ENCODE measurements at regions not wholly inside any gene's neighbourhood (a gene's known extent, or its start where the extent isn't known, plus 50 kb on each side); places are given as distances from the start of the nearest gene placed in this dataset.

DNA sequence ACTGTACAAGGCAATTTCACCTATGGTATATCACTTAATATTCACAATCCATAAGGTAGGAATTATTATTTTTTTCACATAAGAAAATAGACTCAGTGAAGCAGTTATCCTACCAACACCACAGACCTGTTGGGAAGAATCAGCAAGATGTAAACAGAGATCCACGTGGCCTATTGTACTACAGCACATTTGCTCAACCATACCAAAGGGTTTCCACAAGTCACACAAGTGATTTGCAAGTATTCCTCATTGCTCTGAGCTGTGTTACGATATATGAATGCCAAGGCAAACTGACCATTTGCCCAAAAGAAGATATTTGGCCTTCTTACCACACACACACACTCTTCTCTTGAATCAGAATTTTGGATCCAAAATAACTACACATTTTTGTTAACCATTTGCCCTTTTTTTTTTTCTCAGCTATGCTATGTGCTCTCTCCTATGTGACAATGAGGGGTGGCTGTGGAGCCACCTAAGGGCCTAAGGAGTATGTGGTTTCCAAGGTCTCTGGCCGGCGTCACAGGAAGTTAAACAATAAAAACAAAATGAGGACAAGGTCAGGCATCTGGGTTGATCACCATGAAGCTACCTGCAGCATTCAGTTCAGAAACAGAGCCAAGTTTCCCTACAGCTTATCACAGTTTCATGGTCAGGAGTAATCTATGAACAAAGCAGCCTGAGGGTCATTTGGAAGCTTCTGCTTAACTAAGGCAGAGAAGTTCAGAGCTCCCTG is 171.0 kb upstream of the FREM1 start:
- H3K27ac Mint-ChIP-seq = no peak overlapping the region
- no peaks in the 10 kb centered on the region for H3K27me3 Mint-ChIP-seq (ENCODE audit: insufficient read depth, low read depth, poor library complexity)
- Histone ChIP-seq H3F3A (replicated peaks; ENCODE audit: low read depth) (no peaks in the 10 kb centered on the region), H3K4me2 (no peak overlapping the region), H2AFZ (peak overlapping the region; percentile 48; the same call in 1 of the 2 replicates), H3K36me3 (ENCODE audit: insufficient read depth) (no peaks in the 10 kb centered on the region), H3K79me2 (replicated peaks; ENCODE audit: insufficient read depth) (no peaks in the 10 kb centered on the region), H3K4me3 (no peak overlapping the region), H3K27ac (ENCODE audit: low read depth) (no peak overlapping the region), H3K27me3 (ENCODE audit: insufficient read depth) (no peaks in the 10 kb centered on the region), H4K20me1 (replicated peaks; ENCODE audit: insufficient read depth) (no peaks in the 10 kb centered on the region), H3K4me1 (ENCODE audit: insufficient read depth) (no peaks in the 10 kb centered on the region), H3K9me2 (ENCODE audit: insufficient read depth) (peaks cover 13% of the 10 kb centered on the region; the same call in 1 of the 2 replicates)
- no peak for ATAC-seq
- no peak overlapping the region for H3K4me3 Mint-ChIP-seq
- H3K9me3 Mint-ChIP-seq = no peaks in the 10 kb centered on the region
- no peaks in the 10 kb centered on the region for H3K36me3 Mint-ChIP-seq (ENCODE audit: low read depth)
- TF ChIP-seq NANOG (IDR thresholded peaks at IDR 0.05; ENCODE audit: borderline replicate concordance) (no peak), STAT1 (IDR thresholded peaks at IDR 0.05; ENCODE audit: unreplicated experiment) (no peak), POLR2AphosphoS5 (IDR thresholded peaks at IDR 0.05; ENCODE audit: low read depth) (no peak), ZNF114 (CRISPR knock-in tag; IDR thresholded peaks at IDR 0.05) (no peak), ZNF331 (CRISPR knock-in tag; IDR thresholded peaks at IDR 0.05; ENCODE audit: low read depth) (no peak), CREB1 (CRISPR knock-in tag; IDR thresholded peaks at IDR 0.05; ENCODE audit: low read depth) (no peak), EZH2phosphoT487 (IDR thresholded peaks at IDR 0.05; ENCODE audit: unreplicated experiment) (no peak), EZH2 (IDR thresholded peaks at IDR 0.05; ENCODE audit: low read depth, unreplicated experiment) (no peak), JUNB (IDR thresholded peaks at IDR 0.05; ENCODE audit: unreplicated experiment) (no peak)
- TF ChIP-seq, protein P1, sequence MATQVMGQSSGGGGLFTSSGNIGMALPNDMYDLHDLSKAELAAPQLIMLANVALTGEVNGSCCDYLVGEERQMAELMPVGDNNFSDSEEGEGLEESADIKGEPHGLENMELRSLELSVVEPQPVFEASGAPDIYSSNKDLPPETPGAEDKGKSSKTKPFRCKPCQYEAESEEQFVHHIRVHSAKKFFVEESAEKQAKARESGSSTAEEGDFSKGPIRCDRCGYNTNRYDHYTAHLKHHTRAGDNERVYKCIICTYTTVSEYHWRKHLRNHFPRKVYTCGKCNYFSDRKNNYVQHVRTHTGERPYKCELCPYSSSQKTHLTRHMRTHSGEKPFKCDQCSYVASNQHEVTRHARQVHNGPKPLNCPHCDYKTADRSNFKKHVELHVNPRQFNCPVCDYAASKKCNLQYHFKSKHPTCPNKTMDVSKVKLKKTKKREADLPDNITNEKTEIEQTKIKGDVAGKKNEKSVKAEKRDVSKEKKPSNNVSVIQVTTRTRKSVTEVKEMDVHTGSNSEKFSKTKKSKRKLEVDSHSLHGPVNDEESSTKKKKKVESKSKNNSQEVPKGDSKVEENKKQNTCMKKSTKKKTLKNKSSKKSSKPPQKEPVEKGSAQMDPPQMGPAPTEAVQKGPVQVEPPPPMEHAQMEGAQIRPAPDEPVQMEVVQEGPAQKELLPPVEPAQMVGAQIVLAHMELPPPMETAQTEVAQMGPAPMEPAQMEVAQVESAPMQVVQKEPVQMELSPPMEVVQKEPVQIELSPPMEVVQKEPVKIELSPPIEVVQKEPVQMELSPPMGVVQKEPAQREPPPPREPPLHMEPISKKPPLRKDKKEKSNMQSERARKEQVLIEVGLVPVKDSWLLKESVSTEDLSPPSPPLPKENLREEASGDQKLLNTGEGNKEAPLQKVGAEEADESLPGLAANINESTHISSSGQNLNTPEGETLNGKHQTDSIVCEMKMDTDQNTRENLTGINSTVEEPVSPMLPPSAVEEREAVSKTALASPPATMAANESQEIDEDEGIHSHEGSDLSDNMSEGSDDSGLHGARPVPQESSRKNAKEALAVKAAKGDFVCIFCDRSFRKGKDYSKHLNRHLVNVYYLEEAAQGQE (IDR thresholded peaks at IDR 0.05; ENCODE audit: unreplicated experiment) = no peak
- TF ChIP-seq, protein P2, sequence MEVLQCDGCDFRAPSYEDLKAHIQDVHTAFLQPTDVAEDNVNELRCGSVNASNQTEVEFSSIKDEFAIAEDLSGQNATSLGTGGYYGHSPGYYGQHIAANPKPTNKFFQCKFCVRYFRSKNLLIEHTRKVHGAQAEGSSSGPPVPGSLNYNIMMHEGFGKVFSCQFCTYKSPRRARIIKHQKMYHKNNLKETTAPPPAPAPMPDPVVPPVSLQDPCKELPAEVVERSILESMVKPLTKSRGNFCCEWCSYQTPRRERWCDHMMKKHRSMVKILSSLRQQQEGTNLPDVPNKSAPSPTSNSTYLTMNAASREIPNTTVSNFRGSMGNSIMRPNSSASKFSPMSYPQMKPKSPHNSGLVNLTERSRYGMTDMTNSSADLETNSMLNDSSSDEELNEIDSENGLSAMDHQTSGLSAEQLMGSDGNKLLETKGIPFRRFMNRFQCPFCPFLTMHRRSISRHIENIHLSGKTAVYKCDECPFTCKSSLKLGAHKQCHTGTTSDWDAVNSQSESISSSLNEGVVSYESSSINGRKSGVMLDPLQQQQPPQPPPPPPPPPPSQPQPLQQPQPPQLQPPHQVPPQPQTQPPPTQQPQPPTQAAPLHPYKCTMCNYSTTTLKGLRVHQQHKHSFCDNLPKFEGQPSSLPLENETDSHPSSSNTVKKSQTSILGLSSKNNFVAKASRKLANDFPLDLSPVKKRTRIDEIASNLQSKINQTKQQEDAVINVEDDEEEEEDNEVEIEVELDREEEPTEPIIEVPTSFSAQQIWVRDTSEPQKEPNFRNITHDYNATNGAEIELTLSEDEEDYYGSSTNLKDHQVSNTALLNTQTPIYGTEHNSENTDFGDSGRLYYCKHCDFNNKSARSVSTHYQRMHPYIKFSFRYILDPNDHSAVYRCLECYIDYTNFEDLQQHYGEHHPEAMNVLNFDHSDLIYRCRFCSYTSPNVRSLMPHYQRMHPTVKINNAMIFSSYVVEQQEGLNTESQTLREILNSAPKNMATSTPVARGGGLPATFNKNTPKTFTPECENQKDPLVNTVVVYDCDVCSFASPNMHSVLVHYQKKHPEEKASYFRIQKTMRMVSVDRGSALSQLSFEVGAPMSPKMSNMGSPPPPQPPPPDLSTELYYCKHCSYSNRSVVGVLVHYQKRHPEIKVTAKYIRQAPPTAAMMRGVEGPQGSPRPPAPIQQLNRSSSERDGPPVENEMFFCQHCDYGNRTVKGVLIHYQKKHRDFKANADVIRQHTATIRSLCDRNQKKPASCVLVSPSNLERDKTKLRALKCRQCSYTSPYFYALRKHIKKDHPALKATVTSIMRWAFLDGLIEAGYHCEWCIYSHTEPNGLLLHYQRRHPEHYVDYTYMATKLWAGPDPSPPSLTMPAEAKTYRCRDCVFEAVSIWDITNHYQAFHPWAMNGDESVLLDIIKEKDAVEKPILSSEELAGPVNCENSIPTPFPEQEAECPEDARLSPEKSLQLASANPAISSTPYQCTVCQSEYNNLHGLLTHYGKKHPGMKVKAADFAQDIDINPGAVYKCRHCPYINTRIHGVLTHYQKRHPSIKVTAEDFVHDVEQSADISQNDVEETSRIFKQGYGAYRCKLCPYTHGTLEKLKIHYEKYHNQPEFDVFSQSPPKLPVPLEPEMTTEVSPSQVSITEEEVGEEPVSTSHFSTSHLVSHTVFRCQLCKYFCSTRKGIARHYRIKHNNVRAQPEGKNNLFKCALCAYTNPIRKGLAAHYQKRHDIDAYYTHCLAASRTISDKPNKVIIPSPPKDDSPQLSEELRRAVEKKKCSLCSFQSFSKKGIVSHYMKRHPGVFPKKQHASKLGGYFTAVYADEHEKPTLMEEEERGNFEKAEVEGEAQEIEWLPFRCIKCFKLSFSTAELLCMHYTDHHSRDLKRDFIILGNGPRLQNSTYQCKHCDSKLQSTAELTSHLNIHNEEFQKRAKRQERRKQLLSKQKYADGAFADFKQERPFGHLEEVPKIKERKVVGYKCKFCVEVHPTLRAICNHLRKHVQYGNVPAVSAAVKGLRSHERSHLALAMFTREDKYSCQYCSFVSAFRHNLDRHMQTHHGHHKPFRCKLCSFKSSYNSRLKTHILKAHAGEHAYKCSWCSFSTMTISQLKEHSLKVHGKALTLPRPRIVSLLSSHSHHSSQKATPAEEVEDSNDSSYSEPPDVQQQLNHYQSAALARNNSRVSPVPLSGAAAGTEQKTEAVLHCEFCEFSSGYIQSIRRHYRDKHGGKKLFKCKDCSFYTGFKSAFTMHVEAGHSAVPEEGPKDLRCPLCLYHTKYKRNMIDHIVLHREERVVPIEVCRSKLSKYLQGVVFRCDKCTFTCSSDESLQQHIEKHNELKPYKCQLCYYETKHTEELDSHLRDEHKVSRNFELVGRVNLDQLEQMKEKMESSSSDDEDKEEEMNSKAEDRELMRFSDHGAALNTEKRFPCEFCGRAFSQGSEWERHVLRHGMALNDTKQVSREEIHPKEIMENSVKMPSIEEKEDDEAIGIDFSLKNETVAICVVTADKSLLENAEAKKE (CRISPR knock-in tag; IDR thresholded peaks at IDR 0.05) = no peak
- TF ChIP-seq, protein P3, sequence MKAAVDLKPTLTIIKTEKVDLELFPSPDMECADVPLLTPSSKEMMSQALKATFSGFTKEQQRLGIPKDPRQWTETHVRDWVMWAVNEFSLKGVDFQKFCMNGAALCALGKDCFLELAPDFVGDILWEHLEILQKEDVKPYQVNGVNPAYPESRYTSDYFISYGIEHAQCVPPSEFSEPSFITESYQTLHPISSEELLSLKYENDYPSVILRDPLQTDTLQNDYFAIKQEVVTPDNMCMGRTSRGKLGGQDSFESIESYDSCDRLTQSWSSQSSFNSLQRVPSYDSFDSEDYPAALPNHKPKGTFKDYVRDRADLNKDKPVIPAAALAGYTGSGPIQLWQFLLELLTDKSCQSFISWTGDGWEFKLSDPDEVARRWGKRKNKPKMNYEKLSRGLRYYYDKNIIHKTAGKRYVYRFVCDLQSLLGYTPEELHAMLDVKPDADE (IDR thresholded peaks at IDR 0.05) = no peak
- TF ChIP-seq, protein P4, sequence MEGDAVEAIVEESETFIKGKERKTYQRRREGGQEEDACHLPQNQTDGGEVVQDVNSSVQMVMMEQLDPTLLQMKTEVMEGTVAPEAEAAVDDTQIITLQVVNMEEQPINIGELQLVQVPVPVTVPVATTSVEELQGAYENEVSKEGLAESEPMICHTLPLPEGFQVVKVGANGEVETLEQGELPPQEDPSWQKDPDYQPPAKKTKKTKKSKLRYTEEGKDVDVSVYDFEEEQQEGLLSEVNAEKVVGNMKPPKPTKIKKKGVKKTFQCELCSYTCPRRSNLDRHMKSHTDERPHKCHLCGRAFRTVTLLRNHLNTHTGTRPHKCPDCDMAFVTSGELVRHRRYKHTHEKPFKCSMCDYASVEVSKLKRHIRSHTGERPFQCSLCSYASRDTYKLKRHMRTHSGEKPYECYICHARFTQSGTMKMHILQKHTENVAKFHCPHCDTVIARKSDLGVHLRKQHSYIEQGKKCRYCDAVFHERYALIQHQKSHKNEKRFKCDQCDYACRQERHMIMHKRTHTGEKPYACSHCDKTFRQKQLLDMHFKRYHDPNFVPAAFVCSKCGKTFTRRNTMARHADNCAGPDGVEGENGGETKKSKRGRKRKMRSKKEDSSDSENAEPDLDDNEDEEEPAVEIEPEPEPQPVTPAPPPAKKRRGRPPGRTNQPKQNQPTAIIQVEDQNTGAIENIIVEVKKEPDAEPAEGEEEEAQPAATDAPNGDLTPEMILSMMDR (conservative IDR thresholded peaks at IDR 0.05; ENCODE audit: low read depth in 2 of 2) = no peak
- no peaks in the 10 kb centered on the region; the same call in 2 of the 3 replicates for H3K4me1 Mint-ChIP-seq
- no peak for DNase-seq (ENCODE audit: low spot score)

Measured in GM23338 (cell line).